HG03442 (cell line): ENCODE measurements at regions not wholly inside any gene's neighbourhood (a gene's known extent, or its start where the extent isn't known, plus 50 kb on each side); places are given as distances from the start of the nearest gene placed in this dataset.

ENCODE experiments used
- ATAC-seq: cut with Tn5 transposase; IDR thresholded peaks from one replicate; pipeline ENCODE4 v1.9.1; 2021; ENCODE audit warnings: mild to moderate bottlenecking, moderate library complexity; ENCODE audit not compliant: unreplicated experiment

DNA sequence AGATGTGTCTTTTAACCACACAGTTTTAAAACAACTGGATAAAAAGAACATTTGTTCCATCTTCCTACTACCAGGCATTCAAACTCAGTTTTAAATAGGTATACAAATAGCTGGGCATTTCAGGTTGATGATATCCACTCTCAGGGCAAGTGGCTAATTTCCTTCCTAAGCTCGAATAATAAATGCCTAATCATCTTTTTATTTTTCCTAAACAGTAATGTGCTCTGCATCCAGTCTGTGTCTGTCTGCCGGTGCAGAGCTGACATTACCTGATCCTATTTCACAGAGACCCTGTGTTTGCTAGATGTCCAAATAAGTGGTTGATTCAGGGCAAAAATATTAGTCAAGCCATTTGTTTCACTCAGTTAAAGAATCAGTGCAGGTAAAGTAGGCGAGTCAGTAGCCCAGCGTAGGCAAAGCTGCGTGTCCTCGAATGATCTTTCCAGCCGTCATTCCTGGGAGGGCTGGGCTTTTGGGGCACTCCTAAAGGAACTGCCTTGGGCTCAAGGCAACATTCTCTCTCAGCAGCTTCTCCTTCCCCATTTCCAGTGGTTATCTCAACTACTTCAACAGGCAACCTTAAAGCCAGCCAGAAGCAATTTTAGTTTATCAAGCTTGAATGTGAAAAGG, 74.2 kb upstream of the BMP2 start:
- ATAC-seq: no peak

- ATAC-seq: no peak
Observed at GRCh38 chr20:6692566-6693173, 74.8 kb upstream of the BMP2 start.

GRCh38 chr20:6691516-6691915, 76.0 kb upstream of the BMP2 start:
- no peak for ATAC-seq

DNA sequence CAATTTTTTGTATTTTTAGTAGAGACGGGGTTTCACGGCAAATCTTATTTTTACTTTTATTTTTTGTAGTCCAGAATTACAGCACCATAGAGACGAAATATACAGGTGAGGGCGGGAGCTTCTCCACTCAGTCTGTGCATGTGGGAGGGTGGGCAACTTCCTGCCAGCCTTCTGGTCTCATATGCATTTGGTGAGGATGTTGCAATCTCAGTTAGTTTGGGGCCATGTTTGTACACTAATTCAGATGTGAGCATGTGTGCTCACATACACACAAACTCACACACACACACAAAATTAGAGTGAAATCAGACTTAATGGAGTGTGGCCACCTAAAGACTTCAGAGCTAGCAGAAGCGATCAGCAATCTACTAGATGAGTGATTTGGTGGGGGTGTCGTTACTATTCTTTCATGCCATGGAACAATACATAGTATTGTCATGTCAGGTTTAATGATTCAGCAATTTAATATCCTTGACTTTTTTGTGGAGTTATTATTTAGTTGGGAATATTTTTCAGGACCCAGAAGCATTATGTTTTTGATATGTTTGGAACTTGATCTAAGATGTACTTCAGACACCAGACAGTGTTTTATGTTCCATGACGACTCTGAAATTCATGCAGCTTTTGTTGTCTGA, 78.0 kb upstream of the BMP2 start:
- no peak for ATAC-seq

GRCh38 chr20:6686171-6686570, 81.3 kb upstream of the BMP2 start:
- ATAC-seq: no peak

DNA sequence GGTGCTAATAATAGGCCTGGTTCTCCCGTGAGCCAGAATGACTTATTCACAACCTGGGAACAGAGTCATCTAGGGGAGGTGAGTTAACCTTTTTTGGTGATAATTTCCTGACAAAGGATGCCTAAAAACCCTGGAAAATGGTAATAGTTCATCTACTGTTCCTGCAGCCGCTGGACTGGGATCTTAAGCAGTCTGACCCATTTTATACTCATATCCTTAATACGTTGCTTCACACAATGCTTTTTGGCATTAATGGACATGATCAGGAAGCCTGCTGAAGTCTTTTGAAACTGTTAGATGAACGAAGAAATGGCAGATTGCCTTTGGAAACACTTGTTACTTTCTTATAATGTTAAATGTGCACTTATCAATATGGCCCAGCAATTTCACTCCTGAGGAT, 81.9 kb upstream of the BMP2 start:
- ATAC-seq: no peak

GRCh38 chr20:6685181-6685582, 82.3 kb upstream of the BMP2 start:
- no peak for ATAC-seq

DNA sequence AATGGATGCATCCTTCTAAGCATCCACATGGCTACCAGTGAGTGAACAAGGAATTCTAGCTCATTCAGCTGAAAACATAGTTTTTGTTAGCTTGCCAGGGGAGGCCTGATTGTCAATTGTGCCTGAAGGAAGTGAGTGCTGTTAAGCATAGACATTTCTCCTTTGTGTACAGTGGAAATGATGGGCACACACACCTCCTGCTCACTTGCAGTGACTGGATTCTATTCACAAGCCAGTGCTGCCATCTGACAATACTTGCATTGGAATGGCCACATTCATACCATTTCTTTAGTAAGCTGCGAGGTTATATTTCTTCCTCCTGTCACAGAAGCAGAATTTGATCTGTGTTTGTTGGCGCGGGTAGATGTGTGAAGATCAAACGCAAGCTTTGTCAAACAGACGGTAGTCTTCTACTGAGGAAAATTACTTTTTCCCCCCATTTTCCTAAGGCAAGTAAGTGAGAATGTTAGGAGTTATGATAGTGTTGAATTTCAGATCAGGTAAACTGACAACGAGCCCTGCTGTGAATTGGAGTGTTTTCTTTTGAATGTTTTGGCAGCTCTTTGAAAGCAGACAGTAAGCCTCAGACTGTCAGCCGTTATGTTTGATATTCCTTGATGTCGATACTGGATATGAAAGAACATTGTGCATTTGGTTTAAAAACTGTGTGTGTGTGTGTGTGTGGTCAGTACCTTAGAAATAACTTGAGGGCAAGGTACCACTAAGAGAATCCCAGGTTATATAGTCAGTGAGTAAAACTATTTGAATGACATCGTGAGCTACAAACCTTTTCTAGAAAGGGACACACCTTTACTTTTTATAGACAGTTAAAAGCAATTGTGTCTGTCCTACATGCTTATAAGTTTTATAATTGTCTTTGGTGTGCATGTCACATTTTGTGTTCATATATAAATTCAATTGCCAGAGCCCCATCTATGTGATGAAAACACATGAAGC, 84.2 kb upstream of the BMP2 start:
- no peak for ATAC-seq

DNA sequence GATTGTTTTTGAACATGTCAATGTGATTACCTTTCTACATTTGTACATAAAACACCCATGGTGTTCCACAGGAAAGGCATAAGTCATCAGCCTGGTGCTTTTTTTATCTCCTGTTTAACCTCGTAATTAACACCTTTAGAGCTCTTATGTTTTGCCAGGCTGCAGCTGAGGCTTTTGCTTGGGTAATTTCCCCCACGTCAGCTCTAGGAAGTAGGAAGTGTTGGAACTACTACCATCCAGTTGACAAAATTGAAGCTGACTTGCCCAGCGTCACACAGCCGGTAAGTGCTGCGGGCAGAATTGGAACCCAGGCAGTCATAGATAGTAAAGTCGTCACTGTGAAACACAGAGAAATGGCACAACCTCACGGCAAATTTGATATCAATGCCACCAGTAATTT, 86.6 kb upstream of the BMP2 start:
- no peak for ATAC-seq

GRCh38 chr20:6680441-6680840, 87.0 kb upstream of the BMP2 start:
- no peak for ATAC-seq

DNA sequence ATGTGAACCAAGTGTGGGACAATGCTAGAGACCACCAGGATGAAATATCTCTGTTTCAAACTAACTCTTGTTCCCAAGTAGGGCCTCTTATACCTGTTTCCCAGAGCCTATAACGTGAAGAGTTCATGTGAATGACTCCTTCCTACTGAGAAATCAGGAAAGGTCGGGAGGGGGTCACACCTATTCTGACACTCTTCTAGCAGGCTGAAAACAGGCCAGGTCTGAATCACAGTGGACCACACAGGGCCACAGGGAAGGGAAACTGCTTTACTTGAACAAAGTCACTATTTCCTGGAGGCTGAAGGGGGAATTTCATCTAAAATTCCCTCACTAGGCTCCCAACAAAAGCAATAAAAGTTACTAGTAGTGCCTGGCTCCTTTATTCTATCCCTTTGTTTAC, 88.4 kb upstream of the BMP2 start:
- no peak for ATAC-seq

DNA sequence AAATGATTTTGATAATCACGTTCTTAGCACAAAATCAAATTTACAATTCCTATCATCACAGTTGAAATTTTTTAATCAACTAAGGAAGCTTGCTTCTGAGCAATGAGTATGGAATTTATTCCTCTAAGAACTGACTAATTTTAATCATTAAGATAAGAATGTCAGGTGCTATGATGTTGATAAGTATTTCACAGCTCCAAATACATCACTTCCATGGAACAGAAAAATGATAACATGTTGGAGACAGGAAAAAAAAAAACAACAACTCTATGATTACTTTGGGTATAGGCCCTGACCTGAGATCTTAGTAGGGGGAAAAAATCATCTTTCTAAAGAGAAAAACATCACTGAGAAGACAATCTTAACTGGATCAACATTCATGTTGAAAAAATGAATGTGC, 89.4 kb upstream of the BMP2 start:
- ATAC-seq: no peak

DNA sequence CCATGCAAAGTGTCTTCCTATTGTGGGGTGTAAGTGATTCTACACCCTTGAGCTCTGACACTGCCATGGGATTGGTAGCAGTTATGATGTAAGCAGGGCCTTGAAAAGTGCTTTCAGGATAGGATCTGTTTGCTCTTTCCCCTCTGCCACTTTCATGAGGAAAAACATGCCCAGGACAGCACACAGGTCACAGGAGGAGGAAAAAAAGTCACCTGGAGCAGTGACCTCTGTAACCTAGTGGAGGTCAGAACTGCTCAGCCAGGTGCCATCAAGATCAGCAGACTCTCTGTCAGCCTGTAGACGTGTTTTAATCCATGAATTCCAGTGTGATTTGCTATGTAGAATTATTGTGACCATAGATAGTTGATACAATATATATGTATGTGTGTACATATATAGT, 92.7 kb upstream of the BMP2 start:
- no peak for ATAC-seq

- ATAC-seq: no peak
Observed at GRCh38 chr20:6673071-6673470, 94.4 kb upstream of the BMP2 start.

DNA sequence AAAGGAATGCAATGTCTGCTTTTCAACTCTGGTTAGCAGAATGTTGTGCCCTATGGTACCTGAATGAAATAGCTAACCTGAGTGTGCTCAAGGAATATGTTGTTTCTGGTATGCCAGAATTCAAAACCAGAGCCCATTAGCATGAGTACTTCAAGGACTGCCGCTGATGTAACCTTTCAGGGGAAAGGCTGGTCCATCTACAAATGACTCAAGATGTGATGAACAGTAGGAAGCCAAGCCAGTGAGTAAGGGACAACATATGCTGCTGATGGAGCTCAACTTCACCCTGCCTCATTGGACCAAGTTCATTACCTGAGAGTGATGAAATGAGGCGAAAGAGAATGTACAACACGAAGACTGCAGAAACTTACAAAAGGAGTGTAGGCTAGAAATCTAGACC, 95.7 kb upstream of the BMP2 start:
- ATAC-seq: no peak

GRCh38 chr20:6668546-6668945, 98.9 kb upstream of the BMP2 start:
- no peak for ATAC-seq

GRCh38 chr20:6665621-6666355, 101.7 kb upstream of the BMP2 start:
- no peak for ATAC-seq

- ATAC-seq: no peak
Observed at GRCh38 chr20:6665161-6665560, 102.3 kb upstream of the BMP2 start.

GRCh38 chr20:6664574-6664973, 102.9 kb upstream of the BMP2 start:
- no peak for ATAC-seq

DNA sequence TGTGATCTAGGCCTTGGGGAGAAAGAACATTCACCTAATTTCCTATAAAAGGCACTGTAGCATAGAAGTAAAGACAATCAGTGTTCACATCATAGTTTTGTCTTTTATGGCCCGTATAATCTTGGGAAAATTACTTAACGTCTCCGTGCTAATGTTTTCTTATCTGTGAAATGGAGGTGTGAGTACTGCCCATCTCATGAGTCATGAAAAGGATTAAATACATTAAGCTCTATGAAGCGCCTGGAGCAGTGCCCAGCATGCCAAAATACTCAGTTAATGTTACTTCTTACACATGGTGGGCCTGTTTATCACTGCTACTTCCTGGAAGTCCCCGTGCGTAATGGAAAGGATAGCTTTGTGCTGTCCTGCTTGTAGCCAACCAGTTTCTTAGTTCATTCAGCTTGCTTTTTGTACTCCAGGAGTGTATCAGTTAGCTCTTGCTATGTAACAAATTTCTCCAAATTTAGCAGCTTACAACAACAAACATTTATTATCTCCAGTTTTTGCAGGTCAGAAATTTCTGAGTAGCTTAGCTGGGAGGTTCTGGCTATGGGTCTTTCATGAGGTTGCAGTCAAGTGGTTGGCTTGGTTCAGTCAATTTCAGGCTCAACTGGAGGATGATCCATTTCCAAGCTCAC, 103.6 kb upstream of the BMP2 start:
- no peak for ATAC-seq
